SU-DHL-6 (cell line): ENCODE measurements at regions not wholly inside any gene's neighbourhood (a gene's known extent, or its start where the extent isn't known, plus 50 kb on each side); places are given as distances from the start of the nearest gene placed in this dataset.
"Not testable (repeated sequence)": the region's sequence is repeated elsewhere in the genome, so short reads cannot be mapped to it uniquely, and the experiment has no call there.

Source experiments
- H2AFZ ChIP-seq: fragments of 200-600 bp; sonication (generic); 2 replicates; pipeline ENCODE4 v1.6.1; 2014; ENCODE audit warnings: low read depth, mild to moderate bottlenecking, moderate library complexity, mixed read lengths, antibody characterized with exemption, low read length; ENCODE audit not compliant: severe bottlenecking
- H3F3A ChIP-seq: fragments of 200-600 bp; shearing (Covaris generic); 2 replicates; pipeline ENCODE4 v1.6.0; 2016; ENCODE audit warnings: antibody characterized with exemption, mild to moderate bottlenecking; ENCODE audit not compliant: insufficient read depth
- H3K27ac ChIP-seq: fragments of 200-600 bp; sonication (generic); 2 replicates; pipeline ENCODE4 v1.5.1; 2016; ENCODE audit warnings: low read depth, mild to moderate bottlenecking, low read length, moderate library complexity, mixed read lengths
- H3K27me3 ChIP-seq: fragments of 200-600 bp; sonication (generic), shearing (Covaris generic); 2 replicates; pipeline ENCODE4 v1.6.0; 2014; ENCODE audit warnings: mild to moderate bottlenecking, low read length
- H3K36me3 ChIP-seq: fragments of 200-600 bp; sonication (generic); 2 replicates; pipeline ENCODE4 v1.6.1; 2014; ENCODE audit warnings: mild to moderate bottlenecking, low read length, mixed read lengths
- H3K4me2 ChIP-seq: fragments of 300-600, 200-600 bp; shearing (Covaris generic), sonication (generic); 2 replicates; pipeline ENCODE4 v1.6.0; 2014; ENCODE audit warnings: low read length, low read depth, mild to moderate bottlenecking; ENCODE audit not compliant: poor library complexity, severe bottlenecking
- H3K4me3 ChIP-seq: fragments of 200-600 bp; sonication (generic); 2 replicates; pipeline ENCODE4 v1.5.1; 2014; ENCODE audit warnings: antibody characterized with exemption, low read length, mild to moderate bottlenecking, mixed read lengths; ENCODE audit not compliant: insufficient read depth, poor library complexity, severe bottlenecking
- H3K79me2 ChIP-seq: fragments of 200-600 bp; sonication (generic); 2 replicates; pipeline ENCODE4 v1.6.1; 2014; ENCODE audit warnings: mild to moderate bottlenecking, low read length, moderate library complexity; ENCODE audit not compliant: insufficient read depth
- H3K9ac ChIP-seq: fragments of 200-600 bp; sonication (generic); 2 replicates; pipeline ENCODE4 v1.7.0; 2014; ENCODE audit warnings: mild to moderate bottlenecking, low read length
- H3K9me2 ChIP-seq: fragments of 200-600 bp; sonication (generic); replicated peaks from 2 replicates; pipeline ENCODE4 v1.6.1; 2014; ENCODE audit warnings: low read length; ENCODE audit not compliant: insufficient read depth
- H3K9me3 ChIP-seq: fragments of 200-600 bp; sonication (generic); 2 replicates; pipeline ENCODE4 v1.6.1; 2014; ENCODE audit warnings: low read length, mixed read lengths; ENCODE audit not compliant: insufficient read depth
- H4K20me1 ChIP-seq: fragments of 200-600 bp; sonication (generic); 2 replicates; pipeline ENCODE4 v1.6.1; 2014; ENCODE audit warnings: low read depth, mild to moderate bottlenecking, antibody characterized with exemption, low read length, moderate library complexity, mixed read lengths
- EZH2phosphoT487 ChIP-seq: fragments of 200-600 bp; sonication (generic), shearing (Covaris generic); conservative IDR thresholded peaks from 2 replicates; pipeline ENCODE4 v1.6.1; 2018; ENCODE audit warnings: mild to moderate bottlenecking, antibody characterized with exemption, low read length, moderate library complexity, mixed read lengths
- TF ChIP-seq, protein P1 (sequence below): fragments of 200-600 bp; sonication (generic); IDR thresholded peaks from one replicate; pipeline ENCODE4 v1.5.1; 2017; ENCODE audit warnings: antibody characterized with exemption, mild to moderate bottlenecking, low read length, moderate library complexity; ENCODE audit not compliant: insufficient read depth, poor library complexity, severe bottlenecking

DNA sequence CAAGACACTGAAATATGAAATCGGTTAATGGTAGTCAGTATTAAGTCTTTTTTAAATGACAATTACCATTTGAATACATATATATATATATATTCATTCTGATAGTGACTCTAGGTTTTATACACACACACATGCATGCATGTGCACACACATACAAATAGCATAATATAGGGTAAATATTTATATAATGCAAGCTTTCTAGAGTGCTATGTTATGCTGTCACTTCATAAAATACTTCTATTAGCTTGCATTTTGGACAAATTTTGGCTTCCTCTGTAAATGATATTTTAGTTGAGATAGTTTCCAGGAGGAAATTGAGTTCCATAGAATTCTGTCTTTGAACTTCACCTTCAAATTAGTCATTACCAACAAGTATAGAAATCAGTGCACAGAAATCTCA is 89.9 kb upstream of the EPHA3 start:
- Histone ChIP-seq H3K9me2 (no peaks in the 10 kb centered on the region), H3K4me2 (no peak overlapping the region), H3F3A (no peaks in the 10 kb centered on the region), H3K4me3 (no peak overlapping the region), H3K36me3 (no peaks in the 10 kb centered on the region), H3K9me3 (no peaks in the 10 kb centered on the region), H3K27me3 (no peaks in the 10 kb centered on the region), H3K27ac (no peak overlapping the region), H4K20me1 (no peaks in the 10 kb centered on the region), H3K9ac (no peak overlapping the region), H2AFZ (no peak overlapping the region), H3K79me2 (no peaks in the 10 kb centered on the region)
- no peak for TF ChIP-seq EZH2phosphoT487
- TF ChIP-seq, protein P1, sequence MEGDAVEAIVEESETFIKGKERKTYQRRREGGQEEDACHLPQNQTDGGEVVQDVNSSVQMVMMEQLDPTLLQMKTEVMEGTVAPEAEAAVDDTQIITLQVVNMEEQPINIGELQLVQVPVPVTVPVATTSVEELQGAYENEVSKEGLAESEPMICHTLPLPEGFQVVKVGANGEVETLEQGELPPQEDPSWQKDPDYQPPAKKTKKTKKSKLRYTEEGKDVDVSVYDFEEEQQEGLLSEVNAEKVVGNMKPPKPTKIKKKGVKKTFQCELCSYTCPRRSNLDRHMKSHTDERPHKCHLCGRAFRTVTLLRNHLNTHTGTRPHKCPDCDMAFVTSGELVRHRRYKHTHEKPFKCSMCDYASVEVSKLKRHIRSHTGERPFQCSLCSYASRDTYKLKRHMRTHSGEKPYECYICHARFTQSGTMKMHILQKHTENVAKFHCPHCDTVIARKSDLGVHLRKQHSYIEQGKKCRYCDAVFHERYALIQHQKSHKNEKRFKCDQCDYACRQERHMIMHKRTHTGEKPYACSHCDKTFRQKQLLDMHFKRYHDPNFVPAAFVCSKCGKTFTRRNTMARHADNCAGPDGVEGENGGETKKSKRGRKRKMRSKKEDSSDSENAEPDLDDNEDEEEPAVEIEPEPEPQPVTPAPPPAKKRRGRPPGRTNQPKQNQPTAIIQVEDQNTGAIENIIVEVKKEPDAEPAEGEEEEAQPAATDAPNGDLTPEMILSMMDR, result no peak

DNA sequence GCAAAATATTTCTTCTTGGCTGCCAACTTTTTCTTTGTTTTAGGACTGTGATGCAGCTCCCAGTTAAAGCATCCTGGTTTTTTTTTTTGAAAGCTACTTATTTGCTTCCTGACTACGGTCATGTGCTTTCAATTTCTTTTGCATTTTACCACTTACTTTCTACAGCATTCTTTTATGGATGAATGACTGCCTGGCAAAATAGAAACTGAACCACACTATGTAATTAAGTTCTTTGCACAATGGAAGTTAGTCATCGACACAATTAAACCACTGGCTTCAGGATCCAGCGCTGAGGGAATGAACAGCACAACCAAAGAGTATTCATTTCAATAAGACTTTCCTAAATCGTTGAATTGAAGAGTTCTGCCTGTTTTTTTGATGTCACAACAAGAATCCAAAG is 82.2 kb upstream of the EPHA3 start:
- no peaks in the 10 kb centered on the region for H4K20me1 ChIP-seq
- no peak overlapping the region for H3K4me2 ChIP-seq
- no peaks in the 10 kb centered on the region for H3K9me2 ChIP-seq
- H3K4me3 ChIP-seq, result no peak overlapping the region
- no peak overlapping the region for H2AFZ ChIP-seq
- H3K27ac ChIP-seq, result no peak overlapping the region
- H3K27me3 ChIP-seq, result no peaks in the 10 kb centered on the region
- no peaks in the 10 kb centered on the region for H3K79me2 ChIP-seq
- H3K36me3 ChIP-seq, result no peaks in the 10 kb centered on the region
- TF ChIP-seq, protein P1, result no peak
- no peak for TF ChIP-seq EZH2phosphoT487
- H3K9me3 ChIP-seq, result no peaks in the 10 kb centered on the region
- no peak overlapping the region for H3K9ac ChIP-seq
- H3F3A ChIP-seq, result no peaks in the 10 kb centered on the region

DNA sequence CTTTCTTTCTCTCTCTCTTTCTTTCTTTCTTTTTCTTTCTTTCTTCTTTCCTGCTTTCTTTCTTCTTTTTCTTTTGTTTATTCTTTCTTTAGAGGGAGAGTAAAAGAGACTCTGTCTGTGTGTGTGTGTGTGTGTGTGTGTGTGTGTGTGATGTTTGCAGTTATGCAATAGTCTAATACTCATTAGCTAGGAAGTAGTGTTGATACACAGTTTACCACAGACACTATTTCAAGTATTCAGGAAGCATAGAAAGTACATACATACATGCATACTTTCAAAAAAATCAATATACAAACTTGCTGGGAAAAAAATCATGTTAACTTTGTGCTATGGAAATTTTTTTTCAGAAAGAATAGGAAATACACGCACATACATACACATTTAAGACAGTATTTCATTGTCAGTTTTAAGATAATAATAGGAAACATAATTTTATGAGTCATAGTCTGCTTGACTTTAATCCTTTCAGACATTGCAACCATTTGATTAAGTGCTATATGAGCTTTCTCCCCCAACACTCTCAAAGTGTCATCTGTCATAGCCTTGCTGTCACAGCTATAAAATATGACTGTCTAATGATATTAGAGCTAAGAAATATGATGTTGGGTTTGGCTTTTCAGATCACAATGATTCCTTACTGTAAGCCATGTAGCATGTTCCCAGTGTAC is 74.9 kb upstream of the EPHA3 start:
- no peak overlapping the region for H3K4me2 ChIP-seq
- TF ChIP-seq EZH2phosphoT487, result no peak
- TF ChIP-seq, protein P1, result no peak

DNA sequence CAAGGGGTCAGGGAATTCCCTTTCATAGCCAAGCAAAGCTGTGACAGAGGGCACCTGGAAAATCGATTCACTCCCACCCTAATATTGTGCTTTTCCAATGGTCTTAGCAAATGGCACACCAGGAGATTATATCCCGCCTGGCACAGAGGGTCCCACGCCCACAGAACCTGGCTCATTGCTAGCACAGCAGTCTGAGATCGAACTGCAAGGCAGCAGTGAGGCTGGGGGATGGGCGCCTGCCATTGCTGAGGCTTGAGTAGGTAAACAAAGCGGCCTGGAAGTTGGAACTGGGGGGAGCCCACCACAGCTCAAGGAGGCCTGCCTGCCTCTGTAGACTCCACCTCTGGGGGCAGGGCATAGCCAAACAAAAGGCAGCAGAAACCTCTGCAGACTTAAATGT is 72.7 kb upstream of the EPHA3 start:
- H3K9me3 ChIP-seq, H3K4me3 ChIP-seq, H3K27ac ChIP-seq, H3K79me2 ChIP-seq, H2AFZ ChIP-seq, H3K9me2 ChIP-seq, H3F3A ChIP-seq, H4K20me1 ChIP-seq, H3K9ac ChIP-seq, H3K4me2 ChIP-seq, H3K27me3 ChIP-seq, H3K36me3 ChIP-seq: not testable (repeated sequence)

More for the DNA sequence above, 74.9 kb upstream of the EPHA3 start:
- H3K9me3 ChIP-seq, result no peaks in the 10 kb centered on the region
- H3K36me3 ChIP-seq, result no peaks in the 10 kb centered on the region
- no peaks in the 10 kb centered on the region for H3K9me2 ChIP-seq
- no peaks in the 10 kb centered on the region for H3K79me2 ChIP-seq
- no peak overlapping the region for H3K9ac ChIP-seq
- no peaks in the 10 kb centered on the region for H3F3A ChIP-seq
- no peak overlapping the region for H2AFZ ChIP-seq
- no peak overlapping the region for H3K27ac ChIP-seq
- no peak overlapping the region for H3K4me3 ChIP-seq
- no peaks in the 10 kb centered on the region for H3K27me3 ChIP-seq
- H4K20me1 ChIP-seq, result no peaks in the 10 kb centered on the region
